ENCODE measurements at regions not wholly inside any gene's neighbourhood (a gene's known extent, or its start where the extent isn't known, plus 50 kb on each side); places are given as distances from the start of the nearest gene placed in this dataset.

GRCh38 chr18:8947566-8947965 lies 154.9 kb upstream of the NDUFV2 start:
- no peak for TF ChIP-seq CTCF (tag by site-specific recombination; IDR thresholded peaks at IDR 0.05)
- TF ChIP-seq ZNF777 (tag by site-specific recombination; IDR thresholded peaks at IDR 0.05; ENCODE audit: borderline replicate concordance): no peak
- TF ChIP-seq, protein P1, sequence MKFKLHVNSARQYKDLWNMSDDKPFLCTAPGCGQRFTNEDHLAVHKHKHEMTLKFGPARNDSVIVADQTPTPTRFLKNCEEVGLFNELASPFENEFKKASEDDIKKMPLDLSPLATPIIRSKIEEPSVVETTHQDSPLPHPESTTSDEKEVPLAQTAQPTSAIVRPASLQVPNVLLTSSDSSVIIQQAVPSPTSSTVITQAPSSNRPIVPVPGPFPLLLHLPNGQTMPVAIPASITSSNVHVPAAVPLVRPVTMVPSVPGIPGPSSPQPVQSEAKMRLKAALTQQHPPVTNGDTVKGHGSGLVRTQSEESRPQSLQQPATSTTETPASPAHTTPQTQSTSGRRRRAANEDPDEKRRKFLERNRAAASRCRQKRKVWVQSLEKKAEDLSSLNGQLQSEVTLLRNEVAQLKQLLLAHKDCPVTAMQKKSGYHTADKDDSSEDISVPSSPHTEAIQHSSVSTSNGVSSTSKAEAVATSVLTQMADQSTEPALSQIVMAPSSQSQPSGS (tag by site-specific recombination; IDR thresholded peaks at IDR 0.05; ENCODE audit: low read depth): no peak
- TF ChIP-seq GFI1B (tag by site-specific recombination; IDR thresholded peaks at IDR 0.05): no peak
- TF ChIP-seq, protein P2, sequence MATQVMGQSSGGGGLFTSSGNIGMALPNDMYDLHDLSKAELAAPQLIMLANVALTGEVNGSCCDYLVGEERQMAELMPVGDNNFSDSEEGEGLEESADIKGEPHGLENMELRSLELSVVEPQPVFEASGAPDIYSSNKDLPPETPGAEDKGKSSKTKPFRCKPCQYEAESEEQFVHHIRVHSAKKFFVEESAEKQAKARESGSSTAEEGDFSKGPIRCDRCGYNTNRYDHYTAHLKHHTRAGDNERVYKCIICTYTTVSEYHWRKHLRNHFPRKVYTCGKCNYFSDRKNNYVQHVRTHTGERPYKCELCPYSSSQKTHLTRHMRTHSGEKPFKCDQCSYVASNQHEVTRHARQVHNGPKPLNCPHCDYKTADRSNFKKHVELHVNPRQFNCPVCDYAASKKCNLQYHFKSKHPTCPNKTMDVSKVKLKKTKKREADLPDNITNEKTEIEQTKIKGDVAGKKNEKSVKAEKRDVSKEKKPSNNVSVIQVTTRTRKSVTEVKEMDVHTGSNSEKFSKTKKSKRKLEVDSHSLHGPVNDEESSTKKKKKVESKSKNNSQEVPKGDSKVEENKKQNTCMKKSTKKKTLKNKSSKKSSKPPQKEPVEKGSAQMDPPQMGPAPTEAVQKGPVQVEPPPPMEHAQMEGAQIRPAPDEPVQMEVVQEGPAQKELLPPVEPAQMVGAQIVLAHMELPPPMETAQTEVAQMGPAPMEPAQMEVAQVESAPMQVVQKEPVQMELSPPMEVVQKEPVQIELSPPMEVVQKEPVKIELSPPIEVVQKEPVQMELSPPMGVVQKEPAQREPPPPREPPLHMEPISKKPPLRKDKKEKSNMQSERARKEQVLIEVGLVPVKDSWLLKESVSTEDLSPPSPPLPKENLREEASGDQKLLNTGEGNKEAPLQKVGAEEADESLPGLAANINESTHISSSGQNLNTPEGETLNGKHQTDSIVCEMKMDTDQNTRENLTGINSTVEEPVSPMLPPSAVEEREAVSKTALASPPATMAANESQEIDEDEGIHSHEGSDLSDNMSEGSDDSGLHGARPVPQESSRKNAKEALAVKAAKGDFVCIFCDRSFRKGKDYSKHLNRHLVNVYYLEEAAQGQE (tag by site-specific recombination; IDR thresholded peaks at IDR 0.05): no peak
- no peak for TF ChIP-seq ZNF138 (tag by site-specific recombination; IDR thresholded peaks at IDR 0.05; ENCODE audit: borderline replicate concordance)
- TF ChIP-seq ZNF214 (tag by site-specific recombination; IDR thresholded peaks at IDR 0.05; ENCODE audit: borderline replicate concordance): no peak
- no peak for TF ChIP-seq ZNF169 (tag by site-specific recombination; IDR thresholded peaks at IDR 0.05)
- TF ChIP-seq ZNF626 (tag by site-specific recombination; IDR thresholded peaks at IDR 0.05): no peak
